NT2/D1 (cell line): ENCODE measurements at regions not wholly inside any gene's neighbourhood (a gene's known extent, or its start where the extent isn't known, plus 50 kb on each side); places are given as distances from the start of the nearest gene placed in this dataset.

Source experiments
- DNase-seq: peaks from one replicate; pipeline ENCODE4 v3.0.0-alpha.2; 2011; ENCODE audit warnings: low read depth, low spot score
- H3K27me3 ChIP-seq: 2 replicates; pipeline ENCODE4 v1.6.0; 2011; ENCODE audit warnings: mild to moderate bottlenecking; ENCODE audit not compliant: insufficient read length, insufficient read depth
- H3K36me3 ChIP-seq: 2 replicates; pipeline ENCODE4 v1.6.1; 2011; ENCODE audit warnings: mild to moderate bottlenecking, low read length, mixed read lengths; ENCODE audit not compliant: insufficient read depth, insufficient read length
- H3K4me1 ChIP-seq: 2 replicates; pipeline ENCODE4 v1.5.1; 2011; ENCODE audit not compliant: insufficient read depth, insufficient read length
- H3K4me3 ChIP-seq: 2 replicates; pipeline ENCODE4 v1.5.1; 2011; ENCODE audit warnings: low read depth; ENCODE audit not compliant: insufficient read length
- H3K9ac ChIP-seq: 2 replicates; pipeline ENCODE4 v1.6.0; 2011; ENCODE audit warnings: low read depth; ENCODE audit not compliant: insufficient read length
- H3K9me3 ChIP-seq: 2 replicates; pipeline ENCODE4 v1.5.1; 2011; ENCODE audit warnings: mild to moderate bottlenecking, low read length; ENCODE audit not compliant: insufficient read depth
- SUZ12 ChIP-seq: IDR thresholded peaks from 2 replicates; pipeline ENCODE4 v1.6.1; 2011; ENCODE audit not compliant: insufficient read length, insufficient read depth; ENCODE audit errors: extremely low read depth
- YY1 ChIP-seq: IDR thresholded peaks from 2 replicates; pipeline ENCODE4 v1.6.1; 2011; ENCODE audit not compliant: insufficient read length, insufficient read depth
- ZNF274 ChIP-seq: IDR thresholded peaks from 2 replicates; pipeline ENCODE4 v1.6.1; 2011; ENCODE audit warnings: mild to moderate bottlenecking, low read depth, low read length

DNA sequence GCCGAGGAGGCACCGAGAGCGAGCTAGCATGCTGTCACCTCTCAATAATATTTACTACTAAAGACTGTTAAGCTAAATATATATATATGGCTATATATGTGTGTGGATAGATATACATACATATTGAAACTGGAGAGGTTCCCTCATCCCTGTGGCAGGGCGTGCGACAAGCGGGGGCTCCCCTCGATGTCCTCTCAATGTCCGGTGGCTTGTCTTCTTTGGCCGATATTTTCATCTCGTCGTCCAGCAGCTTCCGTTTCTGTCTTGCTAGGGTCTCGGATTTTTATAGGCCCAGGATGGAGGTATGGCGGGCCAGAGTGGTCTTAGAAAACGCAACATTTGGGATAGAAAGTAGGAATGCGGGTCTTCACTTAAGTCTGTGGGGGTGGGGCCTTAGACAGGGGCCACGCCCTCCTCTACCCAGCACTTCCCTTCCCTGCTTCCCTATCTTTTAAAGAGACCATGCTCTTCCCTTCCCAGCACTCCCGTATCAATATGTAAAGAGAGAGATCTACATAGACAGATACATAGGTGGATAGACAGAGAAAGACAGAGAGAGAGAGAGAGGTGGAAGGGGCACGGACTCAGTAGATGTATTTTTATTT is 866.8 kb downstream of the DSC3 start:
- DNase-seq, result no peak
- H3K4me3 ChIP-seq, result no peak overlapping the region
- H3K9ac ChIP-seq, result no peak overlapping the region
- no peaks in the 10 kb centered on the region for H3K27me3 ChIP-seq
- TF ChIP-seq SUZ12 (no peak), ZNF274 (no peak), YY1 (no peak)
- H3K36me3 ChIP-seq, result no peaks in the 10 kb centered on the region
- no peaks in the 10 kb centered on the region for H3K4me1 ChIP-seq
- no peaks in the 10 kb centered on the region; the same call in 1 of the 2 replicates for H3K9me3 ChIP-seq

DNA sequence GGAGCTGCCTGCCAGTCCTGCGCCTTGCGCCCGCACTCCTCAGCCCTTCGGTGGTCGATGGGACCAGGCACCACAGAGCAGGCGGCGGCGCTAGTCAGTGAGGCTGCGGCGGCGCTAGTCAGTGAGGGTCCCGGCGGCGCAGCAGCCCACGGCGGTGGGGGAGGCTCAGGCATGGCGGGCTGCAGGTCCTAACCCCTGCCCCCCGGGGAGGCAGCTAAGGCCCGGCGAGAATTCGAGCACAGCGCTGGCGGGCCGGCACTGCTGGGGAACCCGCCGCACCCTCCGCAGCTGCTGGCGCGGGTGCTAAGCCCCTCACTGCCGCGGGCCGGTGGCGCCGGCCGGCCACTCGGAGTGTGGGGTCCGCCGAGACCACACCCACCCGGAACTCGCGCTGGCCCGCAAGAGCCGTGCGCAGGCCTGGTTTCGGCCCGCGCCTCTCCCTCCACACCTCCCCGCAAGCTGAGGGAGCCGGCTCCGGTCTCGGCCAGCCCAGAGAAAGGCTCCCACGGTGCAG is 867.4 kb downstream of the DSC3 start:
- DNase-seq, result no peak
- H3K4me1 ChIP-seq, result no peaks in the 10 kb centered on the region
- H3K9me3 ChIP-seq, result no peaks in the 10 kb centered on the region; the same call in 1 of the 2 replicates
- no peak overlapping the region for H3K4me3 ChIP-seq
- no peaks in the 10 kb centered on the region for H3K36me3 ChIP-seq
- no peak overlapping the region for H3K9ac ChIP-seq
- H3K27me3 ChIP-seq, result no peaks in the 10 kb centered on the region
- TF ChIP-seq SUZ12 (no peak), YY1 (no peak), ZNF274 (no peak)

DNA sequence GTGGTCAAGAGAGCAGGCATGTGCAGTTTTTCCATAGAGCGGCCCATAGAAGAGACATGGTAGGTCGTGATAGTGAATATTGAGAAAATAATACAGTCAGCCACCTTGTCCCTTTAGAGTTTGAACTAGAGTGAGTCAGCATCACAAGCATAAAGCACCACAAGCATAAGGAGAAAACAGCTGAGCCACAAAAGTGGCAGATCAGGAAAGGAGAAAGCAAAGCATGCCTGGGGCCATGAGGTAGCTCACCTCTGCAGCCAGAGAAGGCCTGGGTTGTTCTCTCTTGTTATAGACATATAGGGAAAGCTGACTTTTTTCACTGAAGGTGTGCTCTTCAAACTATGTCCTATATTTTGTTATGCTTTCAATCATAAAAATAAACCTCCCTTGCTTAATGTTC is 879.0 kb downstream of the DSC3 start:
- Histone ChIP-seq H3K9me3 (no peaks in the 10 kb centered on the region), H3K4me1 (no peaks in the 10 kb centered on the region), H3K27me3 (no peaks in the 10 kb centered on the region), H3K9ac (no peak overlapping the region), H3K36me3 (no peaks in the 10 kb centered on the region), H3K4me3 (no peak overlapping the region)
- TF ChIP-seq YY1 (no peak), ZNF274 (no peak), SUZ12 (no peak)
- no peak for DNase-seq

DNA sequence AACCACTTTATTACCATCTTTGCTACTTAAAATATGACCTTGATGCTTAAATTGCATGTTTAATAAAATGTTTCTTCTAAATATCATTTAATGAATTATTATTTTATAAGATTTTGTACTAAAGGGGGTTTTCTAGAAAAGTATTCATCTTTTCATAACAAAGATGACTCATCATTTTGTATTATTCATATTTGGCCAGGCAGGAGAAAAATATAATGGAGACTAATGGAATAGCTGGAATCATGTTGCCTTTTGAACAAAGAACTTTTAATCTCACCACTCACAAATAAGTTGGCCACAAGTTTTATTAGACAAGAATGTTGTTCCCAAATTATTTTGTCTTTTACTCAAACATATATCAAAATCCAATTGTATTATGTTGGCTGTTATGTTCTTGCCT is 882.4 kb downstream of the DSC3 start:
- no peak for DNase-seq
- no peak for TF ChIP-seq YY1
- TF ChIP-seq SUZ12, result no peak
- TF ChIP-seq ZNF274, result no peak
- H3K4me3 ChIP-seq, result no peak overlapping the region

DNA sequence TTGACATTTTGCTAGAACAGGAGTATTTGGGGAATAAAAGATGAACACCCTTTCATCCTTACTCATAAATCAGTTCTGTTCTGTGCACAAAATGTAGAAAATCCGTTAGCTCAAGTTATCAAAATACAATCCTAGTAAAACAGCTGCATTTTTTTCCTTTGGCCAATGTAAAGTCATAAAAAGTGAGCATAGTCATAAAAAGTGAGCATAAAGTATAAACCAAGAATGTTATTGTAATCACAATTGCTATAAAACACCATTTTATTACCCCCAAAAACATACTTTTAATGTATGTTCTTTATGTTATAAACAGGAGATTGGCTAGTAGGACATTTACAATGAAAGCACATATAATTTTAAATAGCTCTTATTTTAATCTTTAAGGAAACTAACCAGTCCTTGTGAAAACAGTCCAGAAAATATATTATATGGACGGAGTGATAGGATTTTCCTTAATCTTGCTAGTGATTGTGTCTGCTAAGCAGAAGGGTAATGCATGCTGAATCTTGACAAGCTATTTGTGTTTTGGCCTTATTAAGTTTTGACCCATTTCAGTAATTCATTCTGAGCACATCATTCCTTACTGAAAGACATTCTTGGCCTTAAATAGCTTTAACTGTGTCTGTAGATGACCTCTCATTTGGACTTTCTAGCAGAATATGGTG is 891.8 kb downstream of the DSC3 start:
- Histone ChIP-seq H3K9me3 (no peaks in the 10 kb centered on the region), H3K27me3 (no peaks in the 10 kb centered on the region), H3K36me3 (no peaks in the 10 kb centered on the region), H3K4me1 (no peaks in the 10 kb centered on the region), H3K4me3 (no peak overlapping the region), H3K9ac (no peak overlapping the region)
- no peak for TF ChIP-seq YY1
- TF ChIP-seq SUZ12, result no peak
- TF ChIP-seq ZNF274, result no peak
- no peak for DNase-seq

More for the DNA sequence above, 882.4 kb downstream of the DSC3 start:
- H3K9ac ChIP-seq, result no peak overlapping the region
- no peaks in the 10 kb centered on the region for H3K4me1 ChIP-seq
- no peaks in the 10 kb centered on the region for H3K9me3 ChIP-seq
- H3K27me3 ChIP-seq, result no peaks in the 10 kb centered on the region
- H3K36me3 ChIP-seq, result no peaks in the 10 kb centered on the region

DNA sequence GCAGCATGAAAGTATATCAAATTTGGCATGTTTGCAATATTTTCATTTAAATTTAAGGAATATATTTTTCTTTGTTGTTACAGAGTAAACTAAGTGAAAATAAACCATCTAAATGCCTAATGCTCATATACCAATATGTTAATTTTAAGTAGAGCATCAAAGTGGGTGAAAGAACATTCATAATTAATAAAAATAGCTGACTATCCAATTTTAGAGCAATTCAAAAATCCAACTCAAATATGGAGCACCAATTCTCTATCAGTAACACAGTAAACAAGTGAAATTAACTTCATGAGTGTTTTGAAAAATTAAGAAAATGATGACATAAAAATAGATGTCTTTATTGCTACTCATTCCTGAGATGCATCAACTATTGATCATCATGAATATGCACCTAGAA is 893.0 kb downstream of the DSC3 start:
- no peak overlapping the region for H3K4me3 ChIP-seq
- no peaks in the 10 kb centered on the region for H3K27me3 ChIP-seq
- H3K4me1 ChIP-seq, result no peaks in the 10 kb centered on the region
- no peak for TF ChIP-seq ZNF274
- TF ChIP-seq YY1, result no peak
- no peak for TF ChIP-seq SUZ12
- no peak overlapping the region for H3K9ac ChIP-seq
- H3K36me3 ChIP-seq, result no peaks in the 10 kb centered on the region
- no peaks in the 10 kb centered on the region for H3K9me3 ChIP-seq
- no peak for DNase-seq

- TF ChIP-seq SUZ12 (no peak), ZNF274 (no peak), YY1 (no peak)
- Histone ChIP-seq H3K4me1 (no peaks in the 10 kb centered on the region), H3K27me3 (no peaks in the 10 kb centered on the region), H3K9ac (no peak overlapping the region), H3K9me3 (peaks cover 10% of the 10 kb centered on the region; the same call in 1 of the 2 replicates), H3K36me3 (no peaks in the 10 kb centered on the region), H3K4me3 (no peak overlapping the region)
- no peak for DNase-seq
Measured at GRCh38 chr18:30142870-30143269, 899.7 kb downstream of the DSC3 start.
